HG03175 (cell line): ENCODE measurements at regions not wholly inside any gene's neighbourhood (a gene's known extent, or its start where the extent isn't known, plus 50 kb on each side); places are given as distances from the start of the nearest gene placed in this dataset.

Source experiments
- ATAC-seq: cut with Tn5 transposase; IDR thresholded peaks from one replicate; pipeline ENCODE4 v1.9.1; 2021; ENCODE audit warnings: mild to moderate bottlenecking, moderate library complexity; ENCODE audit not compliant: unreplicated experiment

DNA sequence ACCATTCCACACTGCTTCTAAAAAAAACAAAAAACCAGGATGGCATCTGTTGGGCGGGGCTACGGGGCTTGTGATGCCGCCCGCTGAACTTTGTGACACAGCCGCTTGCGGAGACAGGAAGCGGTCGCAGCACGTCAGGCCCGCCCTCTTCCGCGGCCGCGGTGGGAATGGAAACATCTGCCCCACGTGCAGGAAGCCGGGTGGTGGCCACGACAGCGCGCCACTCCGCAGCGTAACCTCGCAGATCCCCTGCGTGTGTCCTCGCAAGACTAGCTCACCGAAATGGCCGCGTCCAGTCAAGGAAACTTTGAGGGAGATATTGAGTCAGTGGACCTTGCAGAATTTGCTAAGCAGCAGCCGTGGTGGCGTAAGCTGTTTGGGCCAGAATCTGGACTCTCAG, 168.5 kb downstream of the SUCLG1 start:
- ATAC-seq: no peak

DNA sequence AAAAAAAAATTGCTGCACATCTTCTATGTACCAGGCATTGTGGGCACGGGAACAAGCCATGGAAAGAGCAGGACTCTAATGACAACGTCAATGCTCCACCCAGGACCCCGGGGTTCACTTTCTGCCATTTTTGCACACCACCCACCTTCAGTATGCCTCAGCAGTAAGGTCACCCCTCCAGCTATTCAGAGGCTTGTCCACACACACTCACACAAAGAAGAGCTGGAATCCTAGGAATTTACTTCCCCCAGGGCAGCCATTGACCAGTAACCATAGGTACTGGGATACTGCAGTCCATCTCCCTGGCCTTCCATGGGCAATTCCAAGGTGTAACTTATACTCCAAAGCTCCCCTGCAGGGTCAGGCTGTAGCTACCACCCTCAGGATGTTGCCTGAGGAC, 170.8 kb downstream of the SUCLG1 start:
- ATAC-seq: no peak

DNA sequence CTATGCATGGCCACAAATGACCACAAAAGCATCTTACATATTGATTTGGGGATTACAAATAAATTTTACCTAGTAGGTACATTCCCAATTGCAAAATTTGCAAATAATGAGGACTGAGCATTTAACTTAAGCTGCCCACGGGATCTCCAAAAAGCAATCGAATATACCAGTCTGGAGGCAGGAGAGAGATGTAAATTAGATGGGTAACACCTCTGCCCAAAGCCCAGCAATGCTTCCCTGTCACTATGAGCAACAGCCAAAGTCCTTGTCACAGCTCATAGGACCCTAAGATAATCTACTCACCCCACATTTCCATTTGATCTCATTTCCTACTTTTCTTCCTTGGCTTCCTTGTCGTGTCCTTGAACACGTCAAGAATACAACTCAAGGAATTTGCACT, 172.2 kb downstream of the SUCLG1 start:
- no peak for ATAC-seq

DNA sequence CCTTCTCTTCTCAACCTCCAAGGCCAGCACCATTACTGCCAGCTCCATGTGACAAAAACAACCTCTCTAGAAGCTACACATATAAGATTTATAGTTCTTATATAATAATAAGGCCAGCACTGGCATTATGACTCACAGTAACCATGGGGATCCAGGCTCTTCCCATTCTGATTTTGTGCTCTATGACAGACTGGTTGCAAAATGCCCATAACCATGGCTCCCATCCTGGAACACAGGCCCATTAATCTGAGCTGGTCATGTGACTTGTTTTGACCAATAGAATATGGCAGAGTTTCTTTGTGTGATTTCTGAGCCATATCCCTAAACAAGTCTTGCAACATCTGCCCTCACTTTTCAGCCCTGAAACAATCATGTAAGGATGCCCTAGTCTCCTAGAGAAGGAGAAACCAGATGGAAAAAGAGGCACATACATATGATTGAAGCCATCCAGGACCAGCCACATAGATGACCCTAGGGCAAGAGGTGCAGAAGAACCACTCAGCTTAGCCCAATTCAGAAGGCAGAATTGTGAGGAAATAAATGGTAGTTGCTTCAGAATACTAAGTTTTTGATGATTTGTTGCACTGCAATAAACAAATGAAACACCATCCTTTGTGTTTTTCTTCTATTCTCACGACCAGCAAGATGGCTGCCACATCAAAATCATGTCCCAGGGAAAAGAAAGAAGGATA, 173.9 kb downstream of the SUCLG1 start:
- ATAC-seq: no peak

GRCh38 chr2:84283506-84283905, 175.6 kb downstream of the SUCLG1 start:
- ATAC-seq: no peak

- ATAC-seq: no peak
These were observed 177.6 kb downstream of the SUCLG1 start for GRCh38 chr2:84281510-84281909.

GRCh38 chr2:84280873-84281272, 178.2 kb downstream of the SUCLG1 start:
- ATAC-seq: no peak

DNA sequence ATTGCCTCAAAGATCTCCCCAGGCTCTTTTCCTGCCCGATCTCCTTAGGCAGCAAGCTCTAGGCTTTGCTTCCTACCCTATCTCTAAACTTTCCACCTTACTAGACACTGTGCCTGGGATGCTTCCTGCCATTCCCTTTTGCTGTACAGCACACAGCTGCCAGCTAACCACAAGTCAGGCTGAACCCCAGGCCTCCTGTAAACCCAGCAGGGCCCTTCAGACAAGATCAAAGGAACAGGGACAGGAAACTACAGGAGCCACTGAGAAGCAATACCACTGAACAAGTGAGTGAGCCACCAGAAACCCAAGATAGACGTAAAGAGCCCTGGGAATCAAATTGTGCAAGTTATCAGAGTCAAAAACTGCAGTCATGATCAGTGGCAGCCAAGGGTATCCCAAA, 180.7 kb downstream of the SUCLG1 start:
- no peak for ATAC-seq

- ATAC-seq: no peak
These were observed 182.4 kb downstream of the SUCLG1 start for GRCh38 chr2:84276590-84277255.

GRCh38 chr2:84273406-84273805, 185.7 kb downstream of the SUCLG1 start:
- ATAC-seq: no peak

- ATAC-seq: no peak
These were observed 187.1 kb downstream of the SUCLG1 start for GRCh38 chr2:84271977-84272376.

- no peak for ATAC-seq
These were observed 201.2 kb downstream of the SUCLG1 start for GRCh38 chr2:84257831-84258230.

DNA sequence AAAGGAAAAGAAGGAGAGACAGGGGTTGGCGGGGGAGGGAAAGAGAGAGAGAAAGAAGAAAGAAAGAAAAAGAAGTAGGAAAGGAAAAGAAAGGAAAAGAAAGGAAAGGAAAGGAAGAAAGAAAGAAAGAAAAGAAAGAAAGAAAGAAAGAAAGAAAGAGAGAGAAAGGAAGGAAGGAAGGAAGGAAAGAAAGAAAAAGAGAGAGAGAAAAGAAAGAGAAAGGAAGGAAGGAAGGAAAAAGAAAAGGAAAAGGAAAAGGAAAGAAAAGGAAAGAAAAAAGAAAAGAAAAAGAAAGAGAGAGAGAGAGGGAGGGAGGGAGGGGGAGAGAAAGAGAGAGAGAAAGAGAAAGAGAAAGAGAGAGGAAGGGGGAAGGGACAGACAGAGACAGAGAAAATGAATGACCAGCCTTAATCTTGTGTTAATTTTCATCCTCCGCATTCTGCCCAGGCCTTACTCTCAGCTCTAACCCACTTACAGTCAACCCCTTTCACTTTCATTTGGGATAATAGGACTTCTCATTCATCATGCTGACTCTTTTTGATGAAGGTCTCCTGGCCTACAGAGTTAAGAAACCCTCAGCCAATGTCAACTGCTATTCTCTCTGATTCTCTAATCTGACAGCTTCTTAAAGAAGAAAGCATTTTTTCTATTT, 207.3 kb downstream of the SUCLG1 start:
- no peak for ATAC-seq

DNA sequence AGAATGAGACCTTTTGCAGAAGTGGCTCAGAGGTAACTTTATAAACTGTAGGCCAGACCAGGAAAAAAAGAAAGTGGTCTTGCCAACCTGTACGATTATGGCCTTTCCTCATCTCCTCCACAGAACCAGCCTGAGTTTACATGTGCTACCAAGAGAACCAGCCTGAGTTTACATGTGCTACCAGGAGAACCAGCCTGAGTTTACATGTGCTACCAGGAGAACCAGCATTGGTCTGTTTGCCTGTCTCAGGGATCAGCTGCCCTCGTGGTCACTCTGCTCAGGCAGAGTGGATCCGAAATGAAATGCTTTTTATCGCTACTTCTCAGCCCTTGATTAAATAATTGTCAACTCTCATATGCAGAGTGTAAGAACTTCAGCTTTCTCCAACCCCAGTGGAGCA, 209.9 kb downstream of the SUCLG1 start:
- ATAC-seq: no peak

- ATAC-seq: no peak
These were observed 211.5 kb downstream of the SUCLG1 start for GRCh38 chr2:84247532-84247931.

DNA sequence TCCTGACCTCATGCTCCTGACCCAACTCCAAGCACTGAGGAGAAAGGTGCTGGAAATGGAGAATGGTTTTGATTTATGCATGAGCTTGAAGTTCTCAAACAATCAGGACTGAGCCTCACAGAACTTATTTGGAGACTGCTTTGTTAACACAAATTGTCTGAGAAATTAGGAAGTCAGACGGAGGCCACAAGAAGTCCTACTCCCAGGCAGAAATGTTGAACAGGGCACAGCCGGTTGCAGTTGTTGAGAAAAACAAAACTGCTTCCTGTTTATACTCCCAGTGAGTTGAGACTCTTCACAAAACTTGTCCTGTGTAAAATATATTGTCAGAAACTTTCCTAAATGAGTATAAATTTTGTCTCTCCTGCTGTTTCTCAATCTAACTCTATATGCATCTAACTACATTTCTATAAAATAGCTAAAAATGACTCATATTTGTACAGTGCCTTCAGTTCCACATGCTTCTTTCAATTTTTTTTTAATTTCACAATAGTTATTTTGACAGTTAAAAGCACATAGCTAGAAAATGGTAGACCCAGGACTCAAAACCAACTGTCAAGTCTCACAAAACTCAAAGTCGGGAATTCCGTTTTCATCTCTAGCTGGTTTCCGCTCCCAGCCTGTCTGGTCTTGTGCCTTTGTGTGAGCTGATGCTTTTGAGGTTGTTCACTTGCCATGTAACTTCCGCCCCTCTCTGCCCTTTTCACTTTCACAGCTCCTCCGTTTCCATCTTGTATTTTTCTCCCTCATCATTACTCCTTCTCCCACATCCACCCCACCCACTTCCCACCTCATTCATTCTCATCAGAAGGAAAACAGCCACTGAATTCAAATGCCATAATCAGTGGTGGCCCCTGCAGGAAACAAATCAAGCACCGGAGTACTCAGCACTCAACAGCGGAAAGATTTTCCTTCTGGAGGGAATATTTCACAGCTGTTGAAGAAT, 215.0 kb downstream of the SUCLG1 start:
- ATAC-seq: no peak

GRCh38 chr2:84238907-84239306, 220.2 kb downstream of the SUCLG1 start:
- ATAC-seq: no peak

- ATAC-seq: no peak
These were observed 222.8 kb downstream of the SUCLG1 start for GRCh38 chr2:84236288-84236687.

- no peak for ATAC-seq
These were observed 225.0 kb downstream of the SUCLG1 start for GRCh38 chr2:84234103-84234502.

- ATAC-seq: no peak
These were observed 227.6 kb downstream of the SUCLG1 start for GRCh38 chr2:84231478-84231877.

GRCh38 chr2:84224121-84224520, 235.0 kb downstream of the SUCLG1 start:
- no peak for ATAC-seq
